GM18870 (cell line): ENCODE measurements at regions not wholly inside any gene's neighbourhood (a gene's known extent, or its start where the extent isn't known, plus 50 kb on each side); places are given as distances from the start of the nearest gene placed in this dataset.

Experiments
- ATAC-seq: cut with Tn5 transposase; IDR thresholded peaks from one replicate; pipeline ENCODE4 v1.9.1; 2021; ENCODE audit warnings: moderate library complexity; ENCODE audit not compliant: unreplicated experiment

- ATAC-seq: no peak
These were observed 169.9 kb downstream of the SLC28A3 start for GRCh38 chr9:84170521-84171141.

GRCh38 chr9:84173961-84174360 lies 166.6 kb downstream of the SLC28A3 start:
- no peak for ATAC-seq

GRCh38 chr9:84174486-84174885 lies 166.1 kb downstream of the SLC28A3 start:
- no peak for ATAC-seq

- no peak for ATAC-seq
These were observed 163.2 kb downstream of the SLC28A3 start for GRCh38 chr9:84177407-84177806.

- ATAC-seq: no peak
These were observed 161.0 kb downstream of the SLC28A3 start for GRCh38 chr9:84179531-84179930.

GRCh38 chr9:84187090-84187489 lies 153.5 kb downstream of the SLC28A3 start:
- no peak for ATAC-seq

GRCh38 chr9:84189904-84190303 lies 150.7 kb downstream of the SLC28A3 start:
- ATAC-seq: no peak

- ATAC-seq: no peak
These were observed 150.1 kb downstream of the SLC28A3 start for GRCh38 chr9:84190411-84190810.

GRCh38 chr9:84206801-84207370 lies 133.7 kb downstream of the SLC28A3 start:
- no peak for ATAC-seq

- no peak for ATAC-seq
These were observed 133.0 kb downstream of the SLC28A3 start for GRCh38 chr9:84207491-84207951.

- no peak for ATAC-seq
These were observed 128.3 kb downstream of the SLC28A3 start for GRCh38 chr9:84212246-84212645.

- ATAC-seq: no peak
These were observed 127.6 kb downstream of the SLC28A3 start for GRCh38 chr9:84212982-84213381.

GRCh38 chr9:84216151-84216550 lies 124.4 kb downstream of the SLC28A3 start:
- no peak for ATAC-seq

GRCh38 chr9:84218322-84218721 lies 122.2 kb downstream of the SLC28A3 start:
- no peak for ATAC-seq

GRCh38 chr9:84224246-84224645 lies 116.3 kb downstream of the SLC28A3 start:
- no peak for ATAC-seq
